RWPE2 (cell line): ENCODE measurements at regions not wholly inside any gene's neighbourhood (a gene's known extent, or its start where the extent isn't known, plus 50 kb on each side); places are given as distances from the start of the nearest gene placed in this dataset.
A peak's percentile ranks its signal among the peaks of the same experiment; 100 is the strongest.

Source experiments
- ATAC-seq: fragments of 200-7000 bp; cut with Tn5 transposase; 3 replicates; pipeline ENCODE4 v1.9.1; 2021; ENCODE audit warnings: low read depth
- DNase-seq: peaks from one replicate; pipeline ENCODE4 v3.0.0-alpha.2; 2020; ENCODE audit warnings: low spot score
- H3K27ac ChIP-seq: fragments of 450-650 bp; 2 replicates; pipeline ENCODE4 v1.5.1; 2017; ENCODE audit warnings: mild to moderate bottlenecking; ENCODE audit not compliant: poor library complexity, severe bottlenecking
- H3K27me3 ChIP-seq: fragments of 250-450 bp; sonication (Bioruptor Pico); 2 replicates; pipeline ENCODE4 v1.5.1; 2021; ENCODE audit warnings: mild to moderate bottlenecking, moderate library complexity; ENCODE audit not compliant: insufficient read depth, poor library complexity, severe bottlenecking
- H3K36me3 ChIP-seq: fragments of 250-450 bp; sonication (Bioruptor Pico); 2 replicates; pipeline ENCODE4 v1.5.1; 2020; ENCODE audit warnings: low read depth, mild to moderate bottlenecking, moderate library complexity
- H3K4me1 ChIP-seq: fragments of 250-450 bp; sonication (Bioruptor Pico); 2 replicates; pipeline ENCODE4 v1.5.1; 2021; ENCODE audit warnings: mild to moderate bottlenecking, moderate library complexity; ENCODE audit not compliant: insufficient read depth, poor library complexity, severe bottlenecking
- H3K4me3 ChIP-seq: fragments of 250-450 bp; sonication (Bioruptor Pico); 2 replicates; pipeline ENCODE4 v1.5.1; 2021; ENCODE audit warnings: mild to moderate bottlenecking, moderate library complexity; ENCODE audit not compliant: severe bottlenecking
- H3K9me3 ChIP-seq: fragments of 250-450 bp; sonication (Bioruptor Pico); 2 replicates; pipeline ENCODE4 v1.5.1; 2021; ENCODE audit warnings: mild to moderate bottlenecking, moderate library complexity; ENCODE audit not compliant: severe bottlenecking
- CTCF ChIP-seq: fragments of 450-650 bp; IDR thresholded peaks from one replicate; pipeline ENCODE4 v1.5.1; 2017; ENCODE audit warnings: mild to moderate bottlenecking, moderate library complexity; ENCODE audit not compliant: poor library complexity, severe bottlenecking

- no peaks in the 10 kb centered on the region for H3K9me3 ChIP-seq
- ATAC-seq (no peak), DNase-seq (no peak)
- H3K27me3 ChIP-seq = no peaks in the 10 kb centered on the region
- H3K4me3 ChIP-seq = no peak overlapping the region
- H3K4me1 ChIP-seq = no peaks in the 10 kb centered on the region
- H3K36me3 ChIP-seq = no peaks in the 10 kb centered on the region
- no peak overlapping the region for H3K27ac ChIP-seq
- no peak for TF ChIP-seq CTCF
Observed at GRCh38 chr11:35050541-35050995, 88.4 kb upstream of the CD44 start.

GRCh38 chr11:35056391-35057093 is 82.4 kb upstream of the CD44 start:
- Histone ChIP-seq H3K9me3 (no peaks in the 10 kb centered on the region), H3K36me3 (no peaks in the 10 kb centered on the region), H3K4me1 (peaks cover 20% of the 10 kb centered on the region), H3K4me3 (no peak overlapping the region), H3K27ac (peak overlapping the region; percentile 82), H3K27me3 (no peaks in the 10 kb centered on the region)
- ATAC-seq = peak; percentile 78
- DNase-seq = no peak
- no peak for TF ChIP-seq CTCF

GRCh38 chr11:35057926-35058668 is 80.9 kb upstream of the CD44 start:
- Histone ChIP-seq H3K36me3 (no peaks in the 10 kb centered on the region), H3K27me3 (no peaks in the 10 kb centered on the region), H3K9me3 (no peaks in the 10 kb centered on the region), H3K4me3 (no peak overlapping the region), H3K27ac (peak overlapping the region; percentile 82), H3K4me1 (peaks cover 20% of the 10 kb centered on the region)
- ATAC-seq = no peak
- TF ChIP-seq CTCF = no peak
- no peak for DNase-seq

GRCh38 chr11:35058669-35059434 is 80.1 kb upstream of the CD44 start:
- Histone ChIP-seq H3K4me1 (peaks cover 20% of the 10 kb centered on the region), H3K4me3 (no peak overlapping the region), H3K9me3 (no peaks in the 10 kb centered on the region), H3K27me3 (no peaks in the 10 kb centered on the region), H3K36me3 (no peaks in the 10 kb centered on the region), H3K27ac (no peak overlapping the region)
- ATAC-seq = no peak
- no peak for TF ChIP-seq CTCF
- no peak for DNase-seq
